Chondrocyte (in vitro differentiated cells): ENCODE measurements at regions not wholly inside any gene's neighbourhood (a gene's known extent, or its start where the extent isn't known, plus 50 kb on each side); places are given as distances from the start of the nearest gene placed in this dataset.

Source experiments
- DNase-seq: peaks from one replicate; pipeline ENCODE4 v3.0.0; 2021; ENCODE audit warnings: mixed read lengths, low spot score
- H3K27ac Mint-ChIP-seq: one replicate; pipeline ENCODE4 v1.8.0; 2021; ENCODE audit warnings: mild to moderate bottlenecking, moderate library complexity, mixed read lengths; ENCODE audit not compliant: unreplicated experiment
- H3K27me3 Mint-ChIP-seq: 2 replicates; pipeline ENCODE4 v1.8.0; 2021; ENCODE audit warnings: low read depth, mixed read lengths
- H3K36me3 Mint-ChIP-seq: 2 replicates; pipeline ENCODE4 v1.8.0; 2021; ENCODE audit warnings: low read depth, mixed read lengths
- H3K4me1 Mint-ChIP-seq: 2 replicates; pipeline ENCODE4 v1.8.0; 2021; ENCODE audit warnings: low read depth, mild to moderate bottlenecking, mixed read lengths
- H3K4me3 Mint-ChIP-seq: one replicate; pipeline ENCODE4 v1.8.0; 2021; ENCODE audit warnings: mild to moderate bottlenecking, moderate library complexity, mixed read lengths; ENCODE audit not compliant: unreplicated experiment
- H3K9me3 Mint-ChIP-seq: 2 replicates; pipeline ENCODE4 v1.8.0; 2021; ENCODE audit warnings: low read depth, mixed read lengths
- TF ChIP-seq, protein P1 (sequence below): fragments of 200-600 bp; sonication (generic); IDR thresholded peaks from 2 replicates; pipeline ENCODE4 v1.5.0; 2021; ENCODE audit warnings: antibody characterized with exemption, mild to moderate bottlenecking, moderate library complexity

DNA sequence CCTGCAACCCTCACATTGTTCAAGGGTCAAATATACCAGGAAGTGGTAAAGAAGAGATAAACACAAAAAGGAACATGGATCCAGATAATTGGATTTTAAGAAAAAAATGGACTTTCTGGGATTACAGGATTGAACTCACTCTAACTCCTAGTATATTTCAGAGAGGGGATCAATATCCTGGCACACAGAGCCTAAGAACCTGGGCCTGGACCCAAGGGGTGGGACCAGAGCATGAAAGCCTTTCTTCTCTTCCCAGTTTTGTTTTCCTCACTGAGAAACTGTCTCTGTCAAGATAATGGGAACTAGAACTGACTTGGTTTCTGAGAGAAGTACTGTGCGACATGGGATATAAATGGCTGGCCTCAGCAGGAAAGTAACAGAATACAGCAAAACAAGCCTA, 422.8 kb upstream of the STXBP6 start:
- peaks cover 11% of the 10 kb centered on the region for H3K9me3 Mint-ChIP-seq
- TF ChIP-seq, protein P1, sequence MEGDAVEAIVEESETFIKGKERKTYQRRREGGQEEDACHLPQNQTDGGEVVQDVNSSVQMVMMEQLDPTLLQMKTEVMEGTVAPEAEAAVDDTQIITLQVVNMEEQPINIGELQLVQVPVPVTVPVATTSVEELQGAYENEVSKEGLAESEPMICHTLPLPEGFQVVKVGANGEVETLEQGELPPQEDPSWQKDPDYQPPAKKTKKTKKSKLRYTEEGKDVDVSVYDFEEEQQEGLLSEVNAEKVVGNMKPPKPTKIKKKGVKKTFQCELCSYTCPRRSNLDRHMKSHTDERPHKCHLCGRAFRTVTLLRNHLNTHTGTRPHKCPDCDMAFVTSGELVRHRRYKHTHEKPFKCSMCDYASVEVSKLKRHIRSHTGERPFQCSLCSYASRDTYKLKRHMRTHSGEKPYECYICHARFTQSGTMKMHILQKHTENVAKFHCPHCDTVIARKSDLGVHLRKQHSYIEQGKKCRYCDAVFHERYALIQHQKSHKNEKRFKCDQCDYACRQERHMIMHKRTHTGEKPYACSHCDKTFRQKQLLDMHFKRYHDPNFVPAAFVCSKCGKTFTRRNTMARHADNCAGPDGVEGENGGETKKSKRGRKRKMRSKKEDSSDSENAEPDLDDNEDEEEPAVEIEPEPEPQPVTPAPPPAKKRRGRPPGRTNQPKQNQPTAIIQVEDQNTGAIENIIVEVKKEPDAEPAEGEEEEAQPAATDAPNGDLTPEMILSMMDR = no peak
- H3K36me3 Mint-ChIP-seq = no peaks in the 10 kb centered on the region

GRCh38 chr14:25464772-25465171, 414.8 kb upstream of the STXBP6 start:
- no peaks in the 10 kb centered on the region for H3K9me3 Mint-ChIP-seq
- H3K27ac Mint-ChIP-seq = no peak overlapping the region
- H3K27me3 Mint-ChIP-seq = no peaks in the 10 kb centered on the region
- no peak for DNase-seq
- no peaks in the 10 kb centered on the region for H3K4me1 Mint-ChIP-seq
- no peaks in the 10 kb centered on the region for H3K36me3 Mint-ChIP-seq
- TF ChIP-seq, protein P1 = no peak
- no peak overlapping the region for H3K4me3 Mint-ChIP-seq

More for the DNA sequence above, 422.8 kb upstream of the STXBP6 start:
- no peak overlapping the region for H3K4me3 Mint-ChIP-seq
- no peaks in the 10 kb centered on the region for H3K27me3 Mint-ChIP-seq
- no peak overlapping the region for H3K27ac Mint-ChIP-seq
- no peak for DNase-seq
- no peaks in the 10 kb centered on the region for H3K4me1 Mint-ChIP-seq

- Mint-ChIP-seq H3K4me1 (no peaks in the 10 kb centered on the region), H3K9me3 (no peaks in the 10 kb centered on the region), H3K27ac (no peak overlapping the region), H3K27me3 (no peaks in the 10 kb centered on the region), H3K4me3 (no peak overlapping the region), H3K36me3 (no peaks in the 10 kb centered on the region)
- DNase-seq = no peak
- TF ChIP-seq, protein P1 = no peak
These were observed 414.1 kb upstream of the STXBP6 start for GRCh38 chr14:25464078-25464477.

GRCh38 chr14:25463480-25463879, 413.5 kb upstream of the STXBP6 start:
- Mint-ChIP-seq H3K4me1 (no peaks in the 10 kb centered on the region), H3K4me3 (no peak overlapping the region), H3K27ac (no peak overlapping the region), H3K27me3 (no peaks in the 10 kb centered on the region), H3K36me3 (no peaks in the 10 kb centered on the region), H3K9me3 (no peaks in the 10 kb centered on the region)
- TF ChIP-seq, protein P1 = no peak
- no peak for DNase-seq

DNA sequence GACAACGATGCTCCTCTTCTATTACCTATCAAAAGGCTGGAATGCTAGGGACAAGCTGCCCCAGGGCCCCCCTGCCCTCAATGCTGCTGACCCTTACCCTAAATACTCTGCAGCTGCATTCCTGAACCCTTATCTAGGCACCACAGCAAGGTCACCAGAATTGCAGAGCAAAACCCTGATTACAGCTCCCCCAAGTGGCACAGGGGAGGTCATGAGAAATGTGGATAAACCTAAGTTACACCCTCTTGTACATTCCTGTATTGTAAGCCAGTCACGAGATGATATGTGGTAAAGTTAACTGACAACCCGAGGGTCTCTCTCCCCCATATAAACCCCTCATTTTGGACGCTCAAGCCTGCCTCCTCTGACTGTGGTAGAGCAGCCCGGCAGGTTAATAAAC, 411.8 kb upstream of the STXBP6 start:
- Mint-ChIP-seq H3K4me3 (no peak overlapping the region), H3K36me3 (no peaks in the 10 kb centered on the region), H3K9me3 (peaks cover 2% of the 10 kb centered on the region), H3K27ac (no peak overlapping the region), H3K27me3 (no peaks in the 10 kb centered on the region), H3K4me1 (no peaks in the 10 kb centered on the region)
- DNase-seq = no peak
- TF ChIP-seq, protein P1 = no peak
